ENCODE measurements at regions not wholly inside any gene's neighbourhood (a gene's known extent, or its start where the extent isn't known, plus 50 kb on each side); places are given as distances from the start of the nearest gene placed in this dataset.

GRCh38 chr5:42875211-42875610 is 63.5 kb upstream of the SELENOP start:
- Histone ChIP-seq H3K4me2 (ENCODE audit: low read length) (no peak overlapping the region), H3K36me3 (ENCODE audit: control insufficient read depth, low read length) (no peaks in the 10 kb centered on the region), H3K4me1 (ENCODE audit: control insufficient read depth, low read length) (peaks cover 5% of the 10 kb centered on the region), H3F3A (ENCODE audit: control insufficient read depth, insufficient read depth) (no peaks in the 10 kb centered on the region), H3K9me2 (replicated peaks; ENCODE audit: control insufficient read depth, low read length) (no peaks in the 10 kb centered on the region), H3K27ac (ENCODE audit: low read depth, low read length) (no peak overlapping the region), H3K79me2 (ENCODE audit: control insufficient read depth, low read length) (no peaks in the 10 kb centered on the region), H3K27me3 (ENCODE audit: control insufficient read depth, low read length) (no peaks in the 10 kb centered on the region), H4K20me1 (ENCODE audit: control insufficient read depth, insufficient read depth, low read depth, low read length) (no peaks in the 10 kb centered on the region), H3K4me3 (ENCODE audit: low read length) (no peak overlapping the region), H3K9me3 (ENCODE audit: control insufficient read depth, insufficient read depth, low read length) (0 out of 2 replicates have a peak, but pooled peaks cover 4% of the 10 kb centered on the region)
- TF ChIP-seq EZH2phosphoT487 (IDR thresholded peaks at IDR 0.05; ENCODE audit: borderline replicate concordance, low read length): no peak
- TF ChIP-seq, protein P1, sequence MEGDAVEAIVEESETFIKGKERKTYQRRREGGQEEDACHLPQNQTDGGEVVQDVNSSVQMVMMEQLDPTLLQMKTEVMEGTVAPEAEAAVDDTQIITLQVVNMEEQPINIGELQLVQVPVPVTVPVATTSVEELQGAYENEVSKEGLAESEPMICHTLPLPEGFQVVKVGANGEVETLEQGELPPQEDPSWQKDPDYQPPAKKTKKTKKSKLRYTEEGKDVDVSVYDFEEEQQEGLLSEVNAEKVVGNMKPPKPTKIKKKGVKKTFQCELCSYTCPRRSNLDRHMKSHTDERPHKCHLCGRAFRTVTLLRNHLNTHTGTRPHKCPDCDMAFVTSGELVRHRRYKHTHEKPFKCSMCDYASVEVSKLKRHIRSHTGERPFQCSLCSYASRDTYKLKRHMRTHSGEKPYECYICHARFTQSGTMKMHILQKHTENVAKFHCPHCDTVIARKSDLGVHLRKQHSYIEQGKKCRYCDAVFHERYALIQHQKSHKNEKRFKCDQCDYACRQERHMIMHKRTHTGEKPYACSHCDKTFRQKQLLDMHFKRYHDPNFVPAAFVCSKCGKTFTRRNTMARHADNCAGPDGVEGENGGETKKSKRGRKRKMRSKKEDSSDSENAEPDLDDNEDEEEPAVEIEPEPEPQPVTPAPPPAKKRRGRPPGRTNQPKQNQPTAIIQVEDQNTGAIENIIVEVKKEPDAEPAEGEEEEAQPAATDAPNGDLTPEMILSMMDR (IDR thresholded peaks at IDR 0.05; ENCODE audit: low read depth, low read length, poor library complexity, severe bottlenecking): no peak

GRCh38 chr5:42874621-42875198 is 63.0 kb upstream of the SELENOP start:
- Histone ChIP-seq H3K27me3 (ENCODE audit: control insufficient read depth, low read length) (no peaks in the 10 kb centered on the region), H3K4me1 (ENCODE audit: control insufficient read depth, low read length) (peaks cover 5% of the 10 kb centered on the region), H3K9me2 (replicated peaks; ENCODE audit: control insufficient read depth, low read length) (no peaks in the 10 kb centered on the region), H3K36me3 (ENCODE audit: control insufficient read depth, low read length) (no peaks in the 10 kb centered on the region), H4K20me1 (ENCODE audit: control insufficient read depth, insufficient read depth, low read depth, low read length) (no peaks in the 10 kb centered on the region), H3K79me2 (ENCODE audit: control insufficient read depth, low read length) (no peaks in the 10 kb centered on the region), H3K9me3 (ENCODE audit: control insufficient read depth, insufficient read depth, low read length) (0 out of 2 replicates have a peak, but pooled peaks cover 4% of the 10 kb centered on the region), H3K27ac (ENCODE audit: low read depth, low read length) (no peak overlapping the region), H3K4me2 (ENCODE audit: low read length) (no peak overlapping the region), H3K4me3 (ENCODE audit: low read length) (no peak overlapping the region), H3F3A (ENCODE audit: control insufficient read depth, insufficient read depth) (no peaks in the 10 kb centered on the region)
- TF ChIP-seq, protein P1 (IDR thresholded peaks at IDR 0.05; ENCODE audit: low read depth, low read length, poor library complexity, severe bottlenecking): no peak
- no peak for TF ChIP-seq EZH2phosphoT487 (IDR thresholded peaks at IDR 0.05; ENCODE audit: borderline replicate concordance, low read length)

- Histone ChIP-seq H3K4me1 (ENCODE audit: control insufficient read depth, low read length) (peaks cover 5% of the 10 kb centered on the region), H3F3A (ENCODE audit: control insufficient read depth, insufficient read depth) (no peaks in the 10 kb centered on the region), H3K4me3 (ENCODE audit: low read length) (no peak overlapping the region), H4K20me1 (ENCODE audit: control insufficient read depth, insufficient read depth, low read depth, low read length) (no peaks in the 10 kb centered on the region), H3K9me3 (ENCODE audit: control insufficient read depth, insufficient read depth, low read length) (0 out of 2 replicates have a peak, but pooled peaks cover 4% of the 10 kb centered on the region), H3K27ac (ENCODE audit: low read depth, low read length) (no peak overlapping the region), H3K79me2 (ENCODE audit: control insufficient read depth, low read length) (no peaks in the 10 kb centered on the region), H3K27me3 (ENCODE audit: control insufficient read depth, low read length) (no peaks in the 10 kb centered on the region), H3K9me2 (replicated peaks; ENCODE audit: control insufficient read depth, low read length) (no peaks in the 10 kb centered on the region), H3K36me3 (ENCODE audit: control insufficient read depth, low read length) (no peaks in the 10 kb centered on the region), H3K4me2 (ENCODE audit: low read length) (no peak overlapping the region)
- TF ChIP-seq, protein P1 (IDR thresholded peaks at IDR 0.05; ENCODE audit: low read depth, low read length, poor library complexity, severe bottlenecking): no peak
- TF ChIP-seq EZH2phosphoT487 (IDR thresholded peaks at IDR 0.05; ENCODE audit: borderline replicate concordance, low read length): no peak
Observed at GRCh38 chr5:42872865-42873264, 61.2 kb upstream of the SELENOP start.

Measured in DOHH2 (cell line).